Gastroesophageal sphincter (tissue), 4 donors: ENCODE measurements at regions not wholly inside any gene's neighbourhood (a gene's known extent, or its start where the extent isn't known, plus 50 kb on each side); places are given as distances from the start of the nearest gene placed in this dataset.

Experiments
- ATAC-seq: fragments of 150-250 bp; one replicate; pipeline ENCODE4 v1.9.1; 2016; ENCODE audit warnings: mild to moderate bottlenecking, moderate library complexity
- H3K27ac ChIP-seq, 4 donors: fragments of 200-600 bp; sonication (generic) in 3 of 4; 1 replicate in 3 of 4; 2 replicates in 1 of 4; pipeline ENCODE4 v1.5.1; 2016 to 2019
- H3K27me3 ChIP-seq: fragments of 200-600 bp; sonication (generic); one replicate; pipeline ENCODE4 v1.5.1; 2019
- H3K36me3 ChIP-seq, 2 donors: fragments of 200-600 bp; sonication (generic); one replicate each; pipeline ENCODE4 v1.5.1; 2019; ENCODE audit warnings: control low read depth in 1 of 2
- H3K4me1 ChIP-seq, 3 donors: fragments of 200-600 bp; sonication (generic); 1 replicate in 2 of 3; 2 replicates in 1 of 3; pipeline ENCODE4 v1.5.1; 2016 to 2019; ENCODE audit warnings: control low read depth in 2 of 3
- H3K4me3 ChIP-seq, 2 donors: fragments of 200-600 bp; sonication (generic); one replicate each; pipeline ENCODE4 v1.5.1; 2019; ENCODE audit warnings: mild to moderate bottlenecking in 1 of 2, moderate library complexity in 1 of 2
- H3K9me3 ChIP-seq, 3 donors: fragments of 200-600 bp; sonication (generic); one replicate each; pipeline ENCODE4 v1.5.1; 2017 to 2019; ENCODE audit warnings: control low read depth in 2 of 3
- EP300 ChIP-seq: sonication (generic); formaldehyde crosslinking; IDR thresholded peaks from one replicate; pipeline ENCODE4 v1.6.1; 2017; ENCODE audit warnings: antibody characterized with exemption, mild to moderate bottlenecking
- POLR2A ChIP-seq, 2 donors: fragments of 450-650 bp; IDR thresholded peaks; one replicate each; pipeline ENCODE4 v1.6.1; 2017; ENCODE audit warnings: antibody characterized with exemption in 2 of 2, mild to moderate bottlenecking in 2 of 2, moderate library complexity in 1 of 2
- POLR2AphosphoS5 ChIP-seq: sonication (generic); formaldehyde crosslinking; IDR thresholded peaks from one replicate; pipeline ENCODE4 v1.6.1; 2017; ENCODE audit warnings: antibody characterized with exemption
- WGBS, 2 donors: methylation state at CpG; one replicate each; pipeline ENCODE4 v1.1.5; 2018; ENCODE audit warnings: low coverage in 1 of 2; 5-methylcytosine and 5-hydroxymethylcytosine counted together
- TF ChIP-seq, protein P1 (sequence below), 4 experiments: fragments of 200-600 bp in 2 of 4; fragments of 450-650 bp in 2 of 4; sonication (generic) in 1 of 4; IDR thresholded peaks; one replicate each; pipeline ENCODE4 v1.5.1; 2017 to 2019; ENCODE audit warnings: antibody characterized with exemption in 4 of 4, mild to moderate bottlenecking in 2 of 4, moderate library complexity in 2 of 4

DNA sequence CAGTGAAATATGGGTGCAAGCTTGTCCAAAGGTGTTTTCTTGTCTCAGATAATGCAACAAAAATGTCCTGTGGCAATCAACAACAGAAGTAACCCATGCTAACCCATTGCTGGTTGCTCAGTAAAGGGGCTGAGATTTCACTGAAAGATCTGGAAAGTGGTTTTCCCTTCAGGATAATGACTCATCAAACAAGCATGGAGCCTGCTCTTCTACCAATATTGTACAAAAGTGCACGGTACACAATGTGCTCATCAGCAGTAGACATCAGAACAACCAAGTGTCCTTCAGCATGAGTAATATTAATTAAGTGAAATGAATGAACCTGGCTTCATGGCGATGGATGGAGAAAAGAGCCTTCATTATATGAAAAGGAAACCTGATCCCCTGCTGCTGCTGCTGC is 287.1 kb upstream of the NEBL start:
- WGBS, 2 donors, result 60 to 73% methylated on average over 1 to 2 of the region's 2 CpGs
- TF ChIP-seq POLR2AphosphoS5, result no peak
- TF ChIP-seq EP300, result no peak
- TF ChIP-seq POLR2A (IDR thresholded peaks at IDR 0.05), result no peak
- TF ChIP-seq, protein P1, sequence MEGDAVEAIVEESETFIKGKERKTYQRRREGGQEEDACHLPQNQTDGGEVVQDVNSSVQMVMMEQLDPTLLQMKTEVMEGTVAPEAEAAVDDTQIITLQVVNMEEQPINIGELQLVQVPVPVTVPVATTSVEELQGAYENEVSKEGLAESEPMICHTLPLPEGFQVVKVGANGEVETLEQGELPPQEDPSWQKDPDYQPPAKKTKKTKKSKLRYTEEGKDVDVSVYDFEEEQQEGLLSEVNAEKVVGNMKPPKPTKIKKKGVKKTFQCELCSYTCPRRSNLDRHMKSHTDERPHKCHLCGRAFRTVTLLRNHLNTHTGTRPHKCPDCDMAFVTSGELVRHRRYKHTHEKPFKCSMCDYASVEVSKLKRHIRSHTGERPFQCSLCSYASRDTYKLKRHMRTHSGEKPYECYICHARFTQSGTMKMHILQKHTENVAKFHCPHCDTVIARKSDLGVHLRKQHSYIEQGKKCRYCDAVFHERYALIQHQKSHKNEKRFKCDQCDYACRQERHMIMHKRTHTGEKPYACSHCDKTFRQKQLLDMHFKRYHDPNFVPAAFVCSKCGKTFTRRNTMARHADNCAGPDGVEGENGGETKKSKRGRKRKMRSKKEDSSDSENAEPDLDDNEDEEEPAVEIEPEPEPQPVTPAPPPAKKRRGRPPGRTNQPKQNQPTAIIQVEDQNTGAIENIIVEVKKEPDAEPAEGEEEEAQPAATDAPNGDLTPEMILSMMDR (IDR thresholded peaks at IDR 0.05), result no peak
- H3K4me1 ChIP-seq, result no peaks in the 10 kb centered on the region
- H3K27me3 ChIP-seq, result no peaks in the 10 kb centered on the region
- H3K27ac ChIP-seq, result no peak overlapping the region
- H3K36me3 ChIP-seq, result no peaks in the 10 kb centered on the region
- ATAC-seq, result no peak
- H3K4me3 ChIP-seq, result no peak overlapping the region
- H3K9me3 ChIP-seq, result peaks cover 0 to 15% (median 0%) of the 10 kb centered on the region in 3 donors

DNA sequence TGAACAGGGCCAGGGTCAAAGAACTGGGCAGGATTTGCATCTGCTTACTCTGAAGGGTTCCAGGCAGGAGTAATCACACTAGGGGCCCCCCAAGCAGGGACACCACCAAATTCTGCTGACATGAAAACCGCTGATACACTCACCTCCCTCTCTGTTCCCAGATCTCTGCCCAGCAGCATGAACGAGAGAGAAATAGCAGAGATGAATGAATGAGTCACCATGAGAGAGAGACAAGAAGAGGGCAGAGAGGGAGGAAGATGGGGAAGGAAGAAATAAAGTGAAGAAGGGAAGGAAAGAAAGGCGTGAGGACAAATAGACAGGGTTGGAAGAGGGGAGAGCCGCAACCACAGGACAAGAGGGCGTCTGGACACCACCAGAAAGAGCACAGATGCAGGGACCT is 285.9 kb upstream of the NEBL start:
- Histone ChIP-seq H3K9me3 (peaks cover 0 to 12% (median 0%) of the 10 kb centered on the region in 3 donors), H3K27me3 (no peaks in the 10 kb centered on the region), H3K4me1 (no peaks in the 10 kb centered on the region), H3K27ac (no peak overlapping the region), H3K4me3 (no peak overlapping the region), H3K36me3 (no peaks in the 10 kb centered on the region)
- 95 to 96% methylated on average over 4 to 5 of the region's 5 CpGs for WGBS, 2 donors
- TF ChIP-seq, protein P1 (IDR thresholded peaks at IDR 0.05), result no peak
- no peak for TF ChIP-seq POLR2AphosphoS5
- ATAC-seq, result no peak

DNA sequence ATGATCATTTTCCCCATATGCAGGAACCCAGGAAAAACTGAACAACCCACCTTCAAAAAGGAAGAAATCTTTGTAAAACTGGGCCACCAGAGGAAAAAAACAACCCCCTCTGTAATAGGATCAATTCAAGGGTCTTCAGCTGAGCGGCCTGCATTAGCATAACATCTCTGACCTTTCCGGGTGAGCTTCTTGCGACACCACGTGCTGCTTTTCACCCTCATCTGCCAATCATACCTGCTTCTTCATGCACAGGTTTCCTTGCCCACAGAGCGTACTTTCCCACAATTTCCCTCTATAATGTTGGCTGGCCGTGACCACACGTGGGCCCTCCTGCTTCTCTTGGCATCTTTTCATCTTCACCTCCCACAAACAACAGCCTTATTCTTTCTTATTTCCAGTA is 284.3 kb upstream of the NEBL start:
- no peaks in the 10 kb centered on the region for H3K4me1 ChIP-seq
- no peak for ATAC-seq
- peaks cover 12% of the 10 kb centered on the region for H3K27me3 ChIP-seq
- no peaks in the 10 kb centered on the region for H3K36me3 ChIP-seq
- peaks cover 0 to 12% (median 0%) of the 10 kb centered on the region in 3 donors for H3K9me3 ChIP-seq
- H3K4me3 ChIP-seq, result no peak overlapping the region
- H3K27ac ChIP-seq, result no peak overlapping the region
- 71 to 75% methylated on average over 5 to 7 of the region's 7 CpGs for WGBS, 2 donors
- TF ChIP-seq POLR2AphosphoS5 (no peak), POLR2A (IDR thresholded peaks at IDR 0.05) (no peak), EP300 (no peak)
- TF ChIP-seq, protein P1 (IDR thresholded peaks at IDR 0.05), result no peak

DNA sequence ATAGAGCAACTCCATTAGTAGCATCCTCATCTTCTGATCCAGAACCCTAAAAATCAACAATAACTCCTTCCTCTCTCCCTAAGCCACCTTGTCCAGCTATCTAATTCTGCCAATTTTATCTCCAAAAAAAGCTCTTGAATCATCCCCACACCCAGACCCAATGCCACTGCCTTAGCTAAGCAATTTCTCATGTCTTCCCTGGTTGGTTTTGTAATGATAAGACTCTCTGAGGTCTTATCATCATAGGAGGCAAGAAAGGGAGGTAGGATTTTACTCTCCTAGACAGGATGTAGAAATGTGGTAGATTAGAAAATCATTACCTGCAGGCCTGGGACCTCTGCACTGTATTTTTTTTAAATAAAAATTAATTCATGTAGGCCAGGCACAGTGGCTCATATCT is 283.5 kb upstream of the NEBL start:
- Histone ChIP-seq H3K4me1 (no peaks in the 10 kb centered on the region), H3K27ac (no peak overlapping the region), H3K9me3 (peaks cover 0 to 12% (median 0%) of the 10 kb centered on the region in 3 donors), H3K27me3 (peaks cover 19% of the 10 kb centered on the region), H3K36me3 (no peaks in the 10 kb centered on the region), H3K4me3 (no peak overlapping the region)
- no peak for ATAC-seq
- no peak for TF ChIP-seq EP300
- TF ChIP-seq, protein P1 (IDR thresholded peaks at IDR 0.05), result no peak
- no peak for TF ChIP-seq POLR2A (IDR thresholded peaks at IDR 0.05)
- TF ChIP-seq POLR2AphosphoS5, result no peak

DNA sequence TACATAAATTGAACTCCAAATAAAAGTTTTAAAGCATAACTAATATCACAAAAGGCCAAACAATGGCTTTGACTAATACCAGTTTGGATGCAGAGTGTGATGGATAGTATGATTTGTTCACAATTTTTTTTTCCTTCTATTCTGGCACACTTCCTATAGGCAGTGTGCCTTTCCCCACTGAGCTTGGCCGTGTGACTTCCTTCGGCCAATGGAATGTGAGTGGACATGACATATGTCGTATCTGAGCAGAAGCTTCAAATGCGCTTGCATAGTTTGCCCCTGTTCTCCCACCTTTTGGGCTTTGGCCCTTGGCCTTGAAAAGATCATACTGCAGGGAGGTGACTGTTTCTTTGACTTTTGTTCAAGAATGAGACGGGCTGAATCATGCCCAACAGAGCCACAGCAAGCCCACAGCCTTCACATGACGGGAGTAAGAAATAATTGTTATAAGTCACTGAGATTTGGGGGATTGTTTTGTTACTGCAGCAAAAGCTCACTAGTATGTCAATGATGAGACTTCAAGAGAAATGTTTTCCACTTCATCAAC is 279.9 kb upstream of the NEBL start:
- no peak for ATAC-seq
- Histone ChIP-seq H3K9me3 (peaks cover 0 to 12% (median 0%) of the 10 kb centered on the region in 3 donors), H3K36me3 (no peaks in the 10 kb centered on the region), H3K4me1 (peaks cover 0 to 23% (median 15%) of the 10 kb centered on the region in 3 donors), H3K27me3 (peaks cover 52% of the 10 kb centered on the region), H3K27ac (no peak overlapping the region), H3K4me3 (no peak overlapping the region)
- 90 to 94% methylated on average over 2 to 6 of the region's 6 CpGs for WGBS, 2 donors
- TF ChIP-seq EP300 (no peak), POLR2AphosphoS5 (no peak)
